ENCODE measurements at regions not wholly inside any gene's neighbourhood (a gene's known extent, or its start where the extent isn't known, plus 50 kb on each side); places are given as distances from the start of the nearest gene placed in this dataset.

GRCh38 chr6:82570083-82570482, 206.5 kb downstream of the TPBG start:
- Mint-ChIP-seq H3K36me3 (ENCODE audit: low read depth) (no peaks in the 10 kb centered on the region), H3K4me3 (no peak overlapping the region), H3K9me3 (no peaks in the 10 kb centered on the region), H3K27ac (ENCODE audit: unreplicated experiment) (no peak overlapping the region), H3K4me1 (peaks cover 11% of the 10 kb centered on the region), H3K27me3 (ENCODE audit: low read depth) (no peaks in the 10 kb centered on the region)
- DNase-seq (ENCODE audit: low read depth, low spot score), result no peak
- TF ChIP-seq, protein P1, sequence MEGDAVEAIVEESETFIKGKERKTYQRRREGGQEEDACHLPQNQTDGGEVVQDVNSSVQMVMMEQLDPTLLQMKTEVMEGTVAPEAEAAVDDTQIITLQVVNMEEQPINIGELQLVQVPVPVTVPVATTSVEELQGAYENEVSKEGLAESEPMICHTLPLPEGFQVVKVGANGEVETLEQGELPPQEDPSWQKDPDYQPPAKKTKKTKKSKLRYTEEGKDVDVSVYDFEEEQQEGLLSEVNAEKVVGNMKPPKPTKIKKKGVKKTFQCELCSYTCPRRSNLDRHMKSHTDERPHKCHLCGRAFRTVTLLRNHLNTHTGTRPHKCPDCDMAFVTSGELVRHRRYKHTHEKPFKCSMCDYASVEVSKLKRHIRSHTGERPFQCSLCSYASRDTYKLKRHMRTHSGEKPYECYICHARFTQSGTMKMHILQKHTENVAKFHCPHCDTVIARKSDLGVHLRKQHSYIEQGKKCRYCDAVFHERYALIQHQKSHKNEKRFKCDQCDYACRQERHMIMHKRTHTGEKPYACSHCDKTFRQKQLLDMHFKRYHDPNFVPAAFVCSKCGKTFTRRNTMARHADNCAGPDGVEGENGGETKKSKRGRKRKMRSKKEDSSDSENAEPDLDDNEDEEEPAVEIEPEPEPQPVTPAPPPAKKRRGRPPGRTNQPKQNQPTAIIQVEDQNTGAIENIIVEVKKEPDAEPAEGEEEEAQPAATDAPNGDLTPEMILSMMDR (conservative IDR thresholded peaks at IDR 0.05), result no peak

DNA sequence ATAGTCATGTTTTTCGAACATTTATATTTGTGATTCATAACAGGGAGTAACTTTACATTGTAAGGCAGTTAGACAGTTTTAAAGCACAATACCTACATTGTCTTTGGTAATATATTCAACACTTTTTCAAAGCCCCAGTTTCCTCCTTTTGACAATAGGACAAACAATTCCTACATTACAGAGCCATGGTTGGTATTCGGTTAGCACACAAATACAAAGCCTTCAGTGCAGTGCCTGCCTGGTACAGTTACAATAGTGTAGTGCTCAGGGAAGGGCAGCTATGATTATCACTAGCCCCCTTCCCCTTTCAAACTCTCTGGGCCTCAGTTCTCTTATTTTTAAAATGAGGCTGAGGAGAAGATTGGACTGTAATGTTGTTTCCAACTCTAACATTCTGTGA, 207.8 kb downstream of the TPBG start:
- Mint-ChIP-seq H3K4me1 (peaks cover 11% of the 10 kb centered on the region), H3K27ac (ENCODE audit: unreplicated experiment) (no peak overlapping the region), H3K4me3 (no peak overlapping the region), H3K36me3 (ENCODE audit: low read depth) (no peaks in the 10 kb centered on the region), H3K9me3 (peaks cover 7% of the 10 kb centered on the region), H3K27me3 (ENCODE audit: low read depth) (no peaks in the 10 kb centered on the region)
- DNase-seq (ENCODE audit: low read depth, low spot score), result no peak
- TF ChIP-seq, protein P1 (conservative IDR thresholded peaks at IDR 0.05), result no peak

DNA sequence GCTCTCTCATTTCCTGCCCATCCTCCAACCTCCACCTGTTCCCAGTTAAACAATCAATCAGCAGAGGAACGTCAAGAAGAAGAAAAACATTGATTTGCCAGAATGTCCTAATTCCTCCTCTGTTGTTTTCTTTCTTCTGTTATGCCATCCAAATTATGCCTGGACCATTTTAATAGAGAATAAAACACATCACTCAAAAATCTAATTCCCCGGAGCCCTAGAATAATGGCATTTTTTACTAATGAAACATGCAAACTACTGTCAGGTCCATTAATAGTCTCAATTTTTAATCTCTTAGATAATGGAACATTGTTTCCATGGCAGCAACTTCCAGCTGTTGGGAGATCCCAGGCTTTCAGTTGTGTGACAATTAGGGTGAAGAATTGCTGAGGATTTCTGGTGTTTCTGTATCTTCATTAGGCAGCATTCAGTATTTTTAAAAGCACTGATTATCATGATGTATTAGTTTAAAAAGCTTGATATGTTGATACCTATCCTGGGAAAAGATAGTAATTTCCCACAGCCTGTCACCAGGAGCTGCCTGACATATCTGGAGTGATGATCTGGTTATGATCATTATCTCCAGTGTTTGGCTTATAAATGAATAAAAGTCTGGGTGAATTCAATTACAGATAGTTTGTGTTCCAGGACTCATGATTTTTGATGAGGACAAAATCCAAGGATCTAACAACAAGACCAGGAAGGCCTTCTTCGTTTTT, 209.8 kb downstream of the TPBG start:
- H3K36me3 Mint-ChIP-seq (ENCODE audit: low read depth), result no peaks in the 10 kb centered on the region
- peaks cover 11% of the 10 kb centered on the region for H3K4me1 Mint-ChIP-seq
- no peak overlapping the region for H3K4me3 Mint-ChIP-seq
- H3K27ac Mint-ChIP-seq (ENCODE audit: unreplicated experiment), result no peak overlapping the region
- TF ChIP-seq, protein P1 (conservative IDR thresholded peaks at IDR 0.05), result no peak
- DNase-seq (ENCODE audit: low read depth, low spot score), result no peak
- H3K9me3 Mint-ChIP-seq, result peaks cover 11% of the 10 kb centered on the region
- H3K27me3 Mint-ChIP-seq (ENCODE audit: low read depth), result no peaks in the 10 kb centered on the region

GRCh38 chr6:82576284-82576683, 212.7 kb downstream of the TPBG start:
- H3K4me3 Mint-ChIP-seq, result no peak overlapping the region
- DNase-seq (ENCODE audit: low read depth, low spot score), result no peak
- H3K4me1 Mint-ChIP-seq, result peaks cover 4% of the 10 kb centered on the region
- no peaks in the 10 kb centered on the region for H3K36me3 Mint-ChIP-seq (ENCODE audit: low read depth)
- H3K27me3 Mint-ChIP-seq (ENCODE audit: low read depth), result no peaks in the 10 kb centered on the region
- no peak overlapping the region for H3K27ac Mint-ChIP-seq (ENCODE audit: unreplicated experiment)
- TF ChIP-seq, protein P1 (conservative IDR thresholded peaks at IDR 0.05), result no peak
- H3K9me3 Mint-ChIP-seq, result peaks cover 11% of the 10 kb centered on the region

DNA sequence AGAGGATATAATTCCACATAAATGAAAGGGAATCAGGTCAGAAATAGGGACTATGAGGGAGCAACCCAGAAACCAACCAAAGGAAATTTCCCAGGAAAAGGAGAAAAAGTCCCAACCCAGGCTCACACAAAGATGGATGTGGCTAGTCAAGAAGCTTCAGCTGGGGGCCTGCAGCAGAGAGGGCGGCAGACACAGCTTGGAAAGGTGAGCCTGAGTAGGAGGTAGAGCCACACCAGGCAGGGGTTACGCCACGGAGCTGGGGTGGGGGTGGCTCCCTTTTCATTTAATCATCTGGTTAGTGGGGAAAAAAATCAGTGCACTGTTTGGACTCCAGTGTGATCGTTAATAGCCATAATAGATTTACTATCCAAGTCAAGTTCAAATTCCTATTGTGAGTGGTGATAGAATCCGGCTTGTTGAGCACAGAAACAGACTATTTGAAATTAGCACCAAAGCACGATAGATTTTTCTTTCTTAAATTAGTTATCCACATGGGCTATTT, 220.6 kb downstream of the TPBG start:
- H3K27ac Mint-ChIP-seq (ENCODE audit: unreplicated experiment), result no peak overlapping the region
- TF ChIP-seq, protein P1 (conservative IDR thresholded peaks at IDR 0.05), result no peak
- DNase-seq (ENCODE audit: low read depth, low spot score), result no peak
- no peak overlapping the region for H3K4me3 Mint-ChIP-seq
- no peaks in the 10 kb centered on the region for H3K27me3 Mint-ChIP-seq (ENCODE audit: low read depth)
- no peaks in the 10 kb centered on the region for H3K36me3 Mint-ChIP-seq (ENCODE audit: low read depth)
- H3K9me3 Mint-ChIP-seq, result no peaks in the 10 kb centered on the region
- H3K4me1 Mint-ChIP-seq, result peaks cover 2% of the 10 kb centered on the region

All from neural crest cell (in vitro differentiated cells).